Breast epithelium (tissue), 3 donors: ENCODE measurements at regions not wholly inside any gene's neighbourhood (a gene's known extent, or its start where the extent isn't known, plus 50 kb on each side); places are given as distances from the start of the nearest gene placed in this dataset.

ENCODE experiments used
- CTCF ChIP-seq, 3 donors: fragments of 450-650 bp; IDR thresholded peaks; one replicate each; pipeline ENCODE4 v1.5.1; 2016 to 2017; ENCODE audit warnings: antibody characterized with exemption in 3 of 3, mild to moderate bottlenecking in 3 of 3, moderate library complexity in 3 of 3
- POLR2A ChIP-seq: fragments of 450-650 bp; IDR thresholded peaks from one replicate; pipeline ENCODE4 v1.6.1; 2016; ENCODE audit warnings: antibody characterized with exemption, mild to moderate bottlenecking, moderate library complexity

- TF ChIP-seq CTCF (IDR thresholded peaks at IDR 0.05) (no peak), POLR2A (no peak)
These were observed 413.1 kb downstream of the KCNRG start for GRCh38 chr13:50428183-50428877.
